ENCODE measurements at regions not wholly inside any gene's neighbourhood (a gene's known extent, or its start where the extent isn't known, plus 50 kb on each side); places are given as distances from the start of the nearest gene placed in this dataset.
A peak's percentile ranks its signal among the peaks of the same experiment; 100 is the strongest.

DNA sequence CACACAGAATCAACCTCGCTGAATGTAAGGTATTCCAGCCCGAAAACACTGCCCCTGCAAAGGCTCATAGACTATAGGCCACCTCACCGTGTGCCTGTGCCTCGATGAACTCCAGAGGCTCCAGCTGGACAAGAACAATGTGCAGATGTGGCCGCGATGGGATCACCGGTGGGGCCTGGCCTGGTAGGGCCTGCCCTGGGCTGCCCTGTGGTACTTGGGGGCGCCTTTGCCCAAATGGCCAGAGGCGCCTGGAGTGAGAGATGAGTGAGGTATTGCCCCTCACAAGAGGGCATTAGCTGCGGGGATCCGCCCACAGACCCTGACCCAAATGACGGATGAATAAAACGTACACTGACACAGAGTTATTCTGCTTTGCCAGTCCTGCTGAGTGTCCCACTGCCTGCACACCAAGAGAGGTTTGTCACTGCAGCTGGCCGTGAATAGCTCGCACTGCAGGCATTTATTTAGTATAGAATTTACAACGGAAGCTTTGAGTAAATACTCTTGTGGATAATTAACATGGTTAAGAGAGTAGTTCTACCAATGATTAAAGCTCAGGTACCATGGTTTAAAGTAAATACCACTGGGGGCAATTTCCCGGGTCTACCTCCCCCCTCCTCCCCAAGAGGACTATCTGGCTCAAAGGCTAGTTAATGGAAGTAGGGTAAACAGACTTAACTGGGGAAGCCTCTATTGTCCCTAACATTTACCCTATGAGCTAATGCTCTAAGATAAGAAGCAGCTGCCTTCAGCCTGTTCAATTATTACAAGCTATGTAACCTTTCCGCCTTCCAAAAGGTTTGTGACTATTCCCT is 101.1 kb upstream of the IGLL5 start:
- intact Hi-C loops (cut with DNase I): no loop called here
- H3K4me1 ChIP-seq: no peaks in the 10 kb centered on the region
- no peaks in the 10 kb centered on the region for H3K27me3 ChIP-seq
- H3K4me3 ChIP-seq: no peak overlapping the region
- DNase-seq: no peak
- TF ChIP-seq EP300 (IDR thresholded peaks at IDR 0.05): no peak
- H3K9me3 ChIP-seq: no peaks in the 10 kb centered on the region
- WGBS, 2 donors: 59 to 71% methylated on average over 18 of the region's 18 CpGs
- no peaks in the 10 kb centered on the region for H3K36me3 ChIP-seq
- H3K27ac ChIP-seq: no peak overlapping the region

DNA sequence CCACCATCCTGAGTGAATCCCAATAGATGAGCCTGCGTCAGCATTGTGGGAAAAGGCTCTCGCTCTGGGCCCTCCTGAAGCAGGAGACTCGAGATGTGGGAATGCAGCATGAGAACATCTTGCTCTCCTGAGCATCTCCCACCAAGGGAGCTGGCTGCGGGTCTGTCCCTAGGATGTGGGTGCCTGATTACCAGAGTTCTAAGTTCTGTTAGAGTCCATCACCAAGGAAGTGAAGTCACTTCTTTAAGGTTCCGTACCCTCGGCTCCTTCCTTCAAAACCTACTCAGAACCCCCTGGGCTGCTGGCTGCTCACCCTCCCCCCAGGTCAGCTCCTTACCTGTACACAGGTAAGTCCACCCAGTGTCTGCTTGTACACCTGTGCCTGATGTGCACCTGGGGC is 100.5 kb upstream of the IGLL5 start:
- H3K9me3 ChIP-seq: no peaks in the 10 kb centered on the region
- H3K27me3 ChIP-seq: no peaks in the 10 kb centered on the region
- no peaks in the 10 kb centered on the region for H3K4me1 ChIP-seq
- intact Hi-C loops (cut with DNase I): no loop called here
- TF ChIP-seq EP300 (IDR thresholded peaks at IDR 0.05) (no peak), POLR2AphosphoS5 (IDR thresholded peaks at IDR 0.05) (no peak), POLR2A (IDR thresholded peaks at IDR 0.05) (no peak)
- TF ChIP-seq, protein P1, sequence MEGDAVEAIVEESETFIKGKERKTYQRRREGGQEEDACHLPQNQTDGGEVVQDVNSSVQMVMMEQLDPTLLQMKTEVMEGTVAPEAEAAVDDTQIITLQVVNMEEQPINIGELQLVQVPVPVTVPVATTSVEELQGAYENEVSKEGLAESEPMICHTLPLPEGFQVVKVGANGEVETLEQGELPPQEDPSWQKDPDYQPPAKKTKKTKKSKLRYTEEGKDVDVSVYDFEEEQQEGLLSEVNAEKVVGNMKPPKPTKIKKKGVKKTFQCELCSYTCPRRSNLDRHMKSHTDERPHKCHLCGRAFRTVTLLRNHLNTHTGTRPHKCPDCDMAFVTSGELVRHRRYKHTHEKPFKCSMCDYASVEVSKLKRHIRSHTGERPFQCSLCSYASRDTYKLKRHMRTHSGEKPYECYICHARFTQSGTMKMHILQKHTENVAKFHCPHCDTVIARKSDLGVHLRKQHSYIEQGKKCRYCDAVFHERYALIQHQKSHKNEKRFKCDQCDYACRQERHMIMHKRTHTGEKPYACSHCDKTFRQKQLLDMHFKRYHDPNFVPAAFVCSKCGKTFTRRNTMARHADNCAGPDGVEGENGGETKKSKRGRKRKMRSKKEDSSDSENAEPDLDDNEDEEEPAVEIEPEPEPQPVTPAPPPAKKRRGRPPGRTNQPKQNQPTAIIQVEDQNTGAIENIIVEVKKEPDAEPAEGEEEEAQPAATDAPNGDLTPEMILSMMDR (IDR thresholded peaks at IDR 0.05): no peak
- no peaks in the 10 kb centered on the region for H3K36me3 ChIP-seq
- H3K27ac ChIP-seq: no peak overlapping the region
- no peak for DNase-seq
- H3K4me3 ChIP-seq: no peak overlapping the region
- WGBS, 2 donors: 53 to 81% methylated on average over 6 of the region's 6 CpGs

DNA sequence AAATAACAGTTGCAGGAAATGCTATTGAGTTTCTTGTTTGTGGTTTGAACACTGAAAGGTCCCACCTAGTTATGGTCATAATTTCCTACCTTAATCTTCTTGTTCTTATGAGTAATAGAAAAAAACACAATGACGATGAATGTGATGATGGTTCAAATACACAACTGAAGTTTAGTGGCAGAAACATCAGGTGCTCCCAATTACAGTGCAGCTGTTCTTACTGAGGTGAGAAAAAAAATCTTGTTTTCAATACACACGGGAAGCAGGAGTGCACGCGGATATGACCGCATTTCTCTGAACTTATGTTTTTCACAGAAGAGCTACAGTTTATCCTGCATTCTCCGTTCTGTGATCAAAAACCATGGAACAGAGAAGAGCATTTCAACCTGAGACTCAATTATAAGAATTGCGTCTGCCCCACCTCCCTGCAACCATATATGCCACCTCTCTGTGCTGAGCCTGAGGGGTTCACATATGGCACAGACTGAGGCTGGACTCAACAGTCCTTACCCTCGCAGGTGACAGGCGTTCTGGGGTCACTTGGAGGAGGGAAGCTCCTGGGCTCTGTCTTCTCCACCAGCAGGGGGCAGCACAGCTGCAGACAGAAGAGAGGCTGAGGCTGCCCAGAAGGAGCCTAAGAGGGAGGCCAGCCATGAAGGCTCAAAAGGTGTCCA is 99.7 kb upstream of the IGLL5 start:
- DNase-seq: no peak
- intact Hi-C loops (cut with DNase I): no loop called here
- Histone ChIP-seq H3K27ac (no peak overlapping the region), H3K36me3 (no peaks in the 10 kb centered on the region), H3K4me1 (no peaks in the 10 kb centered on the region), H3K27me3 (no peaks in the 10 kb centered on the region), H3K9me3 (no peaks in the 10 kb centered on the region), H3K4me3 (no peak overlapping the region)
- TF ChIP-seq, protein P1 (IDR thresholded peaks at IDR 0.05): peak in 3 of 4 experiments; percentile 29 to 45 (median 43)
- no peak for TF ChIP-seq POLR2AphosphoS5 (IDR thresholded peaks at IDR 0.05)
- 38 to 51% methylated on average over 9 of the region's 9 CpGs for whole genome bisulfite sequencing, 2 donors

DNA sequence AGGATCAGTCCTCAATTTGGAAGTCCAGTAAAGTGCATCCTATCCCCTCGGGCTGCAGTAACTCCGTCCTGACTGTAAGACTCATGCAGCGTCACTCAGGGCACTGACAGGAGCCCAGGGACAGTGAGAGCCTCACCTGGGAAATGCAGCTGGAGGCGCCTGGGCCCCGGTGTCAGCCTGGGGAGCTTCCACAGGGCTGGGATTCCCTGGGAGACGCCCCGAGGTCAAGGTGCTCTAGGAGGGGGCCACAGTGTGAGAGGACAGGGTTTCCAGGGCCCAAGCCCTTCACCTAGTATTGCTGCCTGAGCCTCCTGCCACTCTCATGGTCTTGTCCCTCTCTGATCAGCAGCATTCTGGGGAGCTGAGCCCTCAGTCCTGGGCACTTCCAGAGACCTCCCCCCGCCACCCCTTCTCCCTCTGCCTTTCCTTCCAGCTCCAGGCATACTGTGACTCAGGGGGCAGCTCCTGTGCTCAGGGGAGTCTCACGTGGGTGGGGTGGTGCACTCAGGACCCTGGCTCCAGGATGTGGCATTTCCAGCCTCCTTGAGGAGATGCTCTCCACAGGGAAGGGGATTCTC is 99.1 kb upstream of the IGLL5 start:
- intact Hi-C loops (cut with DNase I): no loop called here
- 77 to 80% methylated on average over 9 of the region's 9 CpGs for WGBS, 2 donors
- no peaks in the 10 kb centered on the region for H3K4me1 ChIP-seq
- DNase-seq: no peak
- no peaks in the 10 kb centered on the region for H3K9me3 ChIP-seq
- no peaks in the 10 kb centered on the region for H3K36me3 ChIP-seq
- no peak for TF ChIP-seq POLR2AphosphoS5 (IDR thresholded peaks at IDR 0.05)
- no peak overlapping the region for H3K4me3 ChIP-seq
- no peak overlapping the region for H3K27ac ChIP-seq
- no peaks in the 10 kb centered on the region for H3K27me3 ChIP-seq

DNA sequence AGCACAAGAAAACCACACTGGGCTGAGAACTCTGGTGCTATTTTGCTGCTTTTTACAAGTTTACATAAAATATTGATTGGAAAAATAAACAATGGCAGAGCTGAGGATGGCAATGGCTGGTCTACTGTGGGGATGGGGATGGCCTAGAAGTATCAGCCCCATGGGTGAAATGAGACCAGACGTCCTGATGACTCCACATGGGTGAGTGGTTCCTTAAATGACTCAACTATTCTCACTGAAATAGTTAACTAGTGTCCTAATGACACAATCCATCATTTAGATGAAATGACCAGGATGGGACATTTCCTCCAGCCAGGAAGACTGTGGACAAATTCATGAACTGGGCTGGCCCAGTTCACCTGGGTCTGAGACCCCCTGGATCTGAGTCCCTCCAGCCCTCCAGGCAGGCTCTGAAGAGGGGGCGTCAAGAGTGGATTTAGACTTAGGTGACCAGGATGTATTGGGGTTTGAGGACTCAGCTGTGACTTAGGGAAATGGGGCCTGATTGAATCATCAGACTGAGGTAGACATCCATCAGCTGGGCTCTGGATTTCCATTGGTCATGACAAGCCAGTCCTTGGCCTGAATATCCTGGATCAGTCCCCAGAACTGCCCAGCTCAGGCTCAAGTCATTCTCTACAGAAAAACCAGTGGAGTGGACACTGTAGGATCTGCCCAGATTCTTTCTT is 98.2 kb upstream of the IGLL5 start:
- Histone ChIP-seq H3K27me3 (no peaks in the 10 kb centered on the region), H3K27ac (no peak overlapping the region), H3K36me3 (no peaks in the 10 kb centered on the region), H3K4me3 (no peak overlapping the region), H3K4me1 (no peaks in the 10 kb centered on the region), H3K9me3 (no peaks in the 10 kb centered on the region)
- intact Hi-C loops (cut with DNase I): no loop called here
- no peak for DNase-seq
- TF ChIP-seq, protein P1 (IDR thresholded peaks at IDR 0.05): no peak
- TF ChIP-seq POLR2A (IDR thresholded peaks at IDR 0.05) (no peak), POLR2AphosphoS5 (IDR thresholded peaks at IDR 0.05) (no peak), EP300 (IDR thresholded peaks at IDR 0.05) (no peak)
- 86 to 87% methylated on average over 2 of the region's 2 CpGs for whole genome bisulfite sequencing, 2 donors

All from sigmoid colon (tissue), 6 donors.